HG02970 (cell line): ENCODE measurements at regions not wholly inside any gene's neighbourhood (a gene's known extent, or its start where the extent isn't known, plus 50 kb on each side); places are given as distances from the start of the nearest gene placed in this dataset.
A peak's percentile ranks its signal among the peaks of the same experiment; 100 is the strongest.
"Not testable (repeated sequence)": the region's sequence is repeated elsewhere in the genome, so short reads cannot be mapped to it uniquely, and the experiment has no call there.

Experiments
- ATAC-seq: cut with Tn5 transposase; IDR thresholded peaks from one replicate; pipeline ENCODE4 v1.9.1; 2021; ENCODE audit warnings: mild to moderate bottlenecking, moderate library complexity, moderate number of reproducible peaks; ENCODE audit not compliant: unreplicated experiment, low FRiP score

- not testable (repeated sequence) for ATAC-seq
Measured at GRCh38 chr4:59676992-59677391, 1523.1 kb upstream of the ADGRL3 start.

- ATAC-seq: no peak
Measured at GRCh38 chr4:59685626-59686025, 1514.5 kb upstream of the ADGRL3 start.

- no peak for ATAC-seq
Measured at GRCh38 chr4:59689149-59689548, 1511.0 kb upstream of the ADGRL3 start.

- no peak for ATAC-seq
Measured at GRCh38 chr4:59695355-59696053, 1504.6 kb upstream of the ADGRL3 start.

GRCh38 chr4:59698041-59698440, 1502.1 kb upstream of the ADGRL3 start:
- no peak for ATAC-seq

GRCh38 chr4:59700651-59701050, 1499.5 kb upstream of the ADGRL3 start:
- no peak for ATAC-seq

- no peak for ATAC-seq
Measured at GRCh38 chr4:59704616-59705015, 1495.5 kb upstream of the ADGRL3 start.

- ATAC-seq: no peak
Measured at GRCh38 chr4:59712470-59712869, 1487.7 kb upstream of the ADGRL3 start.

GRCh38 chr4:59724286-59724685, 1475.8 kb upstream of the ADGRL3 start:
- ATAC-seq: not testable (repeated sequence)

GRCh38 chr4:59727745-59728144, 1472.4 kb upstream of the ADGRL3 start:
- no peak for ATAC-seq

- ATAC-seq: no peak
Measured at GRCh38 chr4:59728496-59728895, 1471.6 kb upstream of the ADGRL3 start.

GRCh38 chr4:59729321-59729720, 1470.8 kb upstream of the ADGRL3 start:
- ATAC-seq: no peak

- no peak for ATAC-seq
Measured at GRCh38 chr4:59748433-59748832, 1451.7 kb upstream of the ADGRL3 start.

GRCh38 chr4:59759082-59759825, 1440.9 kb upstream of the ADGRL3 start:
- ATAC-seq: no peak

- no peak for ATAC-seq
Measured at GRCh38 chr4:59762344-59762743, 1437.8 kb upstream of the ADGRL3 start.

- ATAC-seq: no peak
Measured at GRCh38 chr4:59770601-59771264, 1429.4 kb upstream of the ADGRL3 start.

- no peak for ATAC-seq
Measured at GRCh38 chr4:59772641-59773139, 1427.4 kb upstream of the ADGRL3 start.

- ATAC-seq: not testable (repeated sequence)
Measured at GRCh38 chr4:59780271-59780670, 1419.9 kb upstream of the ADGRL3 start.

GRCh38 chr4:59805176-59805575, 1395.0 kb upstream of the ADGRL3 start:
- ATAC-seq: no peak

GRCh38 chr4:59814402-59815010, 1385.6 kb upstream of the ADGRL3 start:
- ATAC-seq: no peak

GRCh38 chr4:59818656-59819055, 1381.5 kb upstream of the ADGRL3 start:
- peak; percentile 85 for ATAC-seq
